SHP77 treated with DMSO at 0.1 percent for 48 hours (cell line): ENCODE measurements at regions not wholly inside any gene's neighbourhood (a gene's known extent, or its start where the extent isn't known, plus 50 kb on each side); places are given as distances from the start of the nearest gene placed in this dataset.
"Not testable (repeated sequence)": the region's sequence is repeated elsewhere in the genome, so short reads cannot be mapped to it uniquely, and the experiment has no call there.

Source experiments
- DNase-seq: peaks from one replicate; lab custom pipeline; 2025; lab: John Stamatoyannopoulos, UW

GRCh38 chr4:12452291-12452690 is 1023.6 kb upstream of the HS3ST1 start:
- no peak for DNase-seq

- DNase-seq: no peak
Observed at GRCh38 chr4:12447451-12447850, 1018.8 kb upstream of the HS3ST1 start.

GRCh38 chr4:12446657-12447185 is 1018.0 kb upstream of the HS3ST1 start:
- DNase-seq: no peak

DNA sequence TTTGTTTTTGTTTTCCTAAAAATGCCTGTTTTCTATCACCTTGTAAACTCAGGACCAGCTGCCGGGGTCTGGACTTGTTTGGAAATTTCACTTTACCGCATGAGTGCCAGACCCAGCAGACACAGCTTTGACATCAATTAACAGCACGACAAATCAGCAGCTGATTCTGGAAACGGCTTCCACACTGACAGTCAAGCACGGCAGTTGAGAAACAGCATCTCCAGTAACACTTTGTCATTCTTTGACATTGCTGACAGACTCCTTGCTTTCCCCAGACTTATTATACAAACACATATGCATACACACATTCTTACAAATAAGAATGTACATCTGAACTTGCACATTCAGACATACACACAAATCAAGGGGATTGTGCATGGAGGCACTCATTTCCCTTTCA is 1017.6 kb upstream of the HS3ST1 start:
- no peak for DNase-seq

DNA sequence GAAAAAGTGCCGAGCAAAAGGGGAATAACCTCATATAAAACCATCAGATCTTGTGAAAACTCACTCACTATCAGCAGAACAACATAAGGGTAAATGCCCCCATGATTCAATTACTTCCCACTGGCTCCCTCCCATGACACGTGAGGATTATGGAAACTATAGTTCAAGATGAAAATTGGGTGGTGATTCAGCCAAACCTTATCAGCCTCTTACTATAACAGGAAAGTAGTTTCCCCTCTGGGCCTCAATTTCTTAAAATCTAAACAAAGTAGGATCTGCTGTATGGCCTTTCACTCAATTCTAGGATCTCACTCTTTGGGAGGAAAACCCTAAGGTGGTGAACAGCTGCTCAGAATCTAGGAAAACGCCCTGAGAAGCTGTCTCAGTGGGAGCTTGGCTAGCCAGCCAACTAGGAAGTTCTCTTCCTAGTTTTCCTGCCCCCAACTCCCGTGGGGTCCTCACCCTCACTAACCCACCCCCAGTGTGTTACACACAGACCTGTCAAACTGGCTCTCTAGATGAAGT is 1017.1 kb upstream of the HS3ST1 start:
- DNase-seq: no peak

GRCh38 chr4:12439633-12440305 is 1011.1 kb upstream of the HS3ST1 start:
- no peak for DNase-seq

- DNase-seq: not testable (repeated sequence)
Observed at GRCh38 chr4:12431259-12431658, 1002.6 kb upstream of the HS3ST1 start.

- DNase-seq: no peak
Observed at GRCh38 chr4:12421364-12421763, 992.7 kb upstream of the HS3ST1 start.

GRCh38 chr4:12416755-12417154 is 988.1 kb upstream of the HS3ST1 start:
- no peak for DNase-seq

DNA sequence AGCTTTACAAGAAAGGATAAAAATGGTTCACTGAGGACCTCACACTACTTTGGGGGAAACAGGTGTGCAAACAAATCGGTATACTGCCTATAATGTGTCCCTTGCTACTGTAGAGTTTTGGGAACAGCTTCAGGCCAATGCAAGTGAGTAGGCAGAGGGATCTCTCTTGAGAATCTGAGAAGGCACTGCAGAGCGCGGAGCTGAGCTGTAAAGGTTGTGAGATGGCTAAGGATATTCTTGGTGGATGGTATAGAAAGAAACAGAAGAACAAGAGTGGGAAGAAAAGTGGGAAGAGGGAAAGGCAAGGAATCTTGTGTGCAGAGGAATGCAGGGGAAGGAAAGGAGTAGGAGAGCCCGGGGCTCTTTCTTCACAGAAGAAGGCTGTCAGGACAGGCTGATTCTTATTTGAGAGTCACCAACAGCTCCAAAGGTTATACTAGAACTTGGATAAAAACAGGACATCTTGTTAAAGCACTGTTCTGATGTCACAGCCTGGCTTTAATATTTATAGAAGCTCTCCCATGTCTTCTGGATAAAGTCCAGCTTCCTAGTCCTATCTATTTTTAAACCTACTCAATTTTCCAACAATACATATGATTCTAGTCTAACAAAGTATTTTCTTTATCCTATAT is 985.6 kb upstream of the HS3ST1 start:
- no peak for DNase-seq

DNA sequence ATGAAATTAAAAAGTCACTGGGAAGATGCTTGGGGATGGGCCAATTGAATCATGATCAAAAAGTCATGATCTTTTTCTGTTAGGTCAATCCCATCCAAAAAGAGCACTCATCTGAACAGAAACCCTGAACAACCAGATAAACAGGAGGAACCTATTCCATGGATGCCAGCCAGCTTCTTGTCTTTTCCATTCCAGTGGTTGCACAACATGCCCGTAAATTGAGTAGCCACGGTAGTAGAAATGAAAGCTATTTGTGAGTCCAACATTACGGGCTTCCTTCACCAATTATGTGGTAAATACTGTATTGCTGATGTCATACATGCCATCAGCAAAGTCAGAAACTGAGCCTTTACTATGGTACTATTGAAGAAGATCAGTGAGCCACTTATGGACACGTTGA is 982.4 kb upstream of the HS3ST1 start:
- no peak for DNase-seq

DNA sequence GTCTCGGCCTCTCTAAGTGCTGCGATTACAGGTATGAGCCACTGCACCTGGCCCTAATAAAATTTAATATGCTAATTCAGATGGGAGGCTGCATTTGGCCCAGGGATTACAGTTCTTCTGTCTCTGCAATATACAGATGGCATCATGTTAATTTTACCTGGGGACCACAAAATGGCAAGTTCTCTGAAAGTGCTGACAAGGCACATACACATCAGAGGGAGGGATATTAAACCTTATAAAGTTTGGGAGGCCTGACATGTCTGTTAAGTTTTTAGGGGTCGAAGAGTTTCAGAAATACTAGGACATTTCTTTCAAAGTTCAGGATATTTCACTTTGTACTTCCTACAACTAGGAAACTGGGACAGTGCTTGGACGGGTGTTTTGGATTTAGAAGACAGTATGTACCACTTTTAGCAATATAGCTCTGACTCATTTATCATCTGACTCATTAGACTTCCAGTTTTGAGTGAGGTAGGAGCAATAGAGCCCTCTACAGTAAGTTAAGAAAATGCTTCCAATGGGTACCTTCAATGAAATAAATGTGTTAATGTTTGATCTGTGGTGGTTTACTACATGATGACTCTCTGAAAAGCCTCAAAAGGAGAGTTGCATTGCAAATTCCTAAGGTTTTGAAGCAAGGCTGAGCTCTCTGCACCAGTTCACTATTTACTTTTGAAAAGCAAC is 981.0 kb upstream of the HS3ST1 start:
- DNase-seq: no peak

GRCh38 chr4:12408364-12408763 is 979.7 kb upstream of the HS3ST1 start:
- no peak for DNase-seq

DNA sequence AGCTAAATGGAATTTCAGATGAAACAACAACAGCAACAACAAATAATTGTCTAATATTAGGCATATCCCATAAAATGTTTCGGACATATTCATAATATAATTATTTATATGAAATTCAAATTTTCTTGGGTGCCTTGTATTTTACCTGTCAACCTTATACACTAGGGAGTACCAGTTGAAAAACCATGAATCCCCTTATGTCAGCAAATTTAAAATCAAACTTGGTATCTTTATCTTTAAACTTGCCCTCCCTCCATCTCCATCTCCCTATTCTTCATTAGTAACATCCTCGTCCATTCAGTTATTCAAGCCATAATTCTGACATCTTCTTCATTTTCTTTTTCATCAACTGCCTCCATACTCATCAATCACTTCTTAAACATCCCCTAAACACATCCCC is 974.5 kb upstream of the HS3ST1 start:
- no peak for DNase-seq

DNA sequence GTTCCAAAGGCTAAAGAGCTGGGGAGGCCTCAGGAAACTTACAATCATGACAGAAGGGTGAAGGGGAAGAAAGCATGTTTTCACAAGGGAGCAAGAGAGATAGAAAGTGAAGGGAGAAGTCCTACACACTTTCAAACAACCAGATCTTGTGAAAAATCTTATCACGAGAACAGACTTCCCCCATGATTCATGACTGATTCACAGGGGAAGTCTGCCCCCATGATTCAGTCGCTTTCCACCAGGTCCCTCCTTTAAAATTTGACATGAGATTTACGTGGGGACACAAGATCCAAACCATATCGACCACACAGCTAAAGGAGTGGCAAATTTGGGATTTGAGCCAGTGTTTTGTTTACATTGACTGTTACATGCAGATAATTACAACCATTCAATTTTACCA is 971.1 kb upstream of the HS3ST1 start:
- DNase-seq: no peak

DNA sequence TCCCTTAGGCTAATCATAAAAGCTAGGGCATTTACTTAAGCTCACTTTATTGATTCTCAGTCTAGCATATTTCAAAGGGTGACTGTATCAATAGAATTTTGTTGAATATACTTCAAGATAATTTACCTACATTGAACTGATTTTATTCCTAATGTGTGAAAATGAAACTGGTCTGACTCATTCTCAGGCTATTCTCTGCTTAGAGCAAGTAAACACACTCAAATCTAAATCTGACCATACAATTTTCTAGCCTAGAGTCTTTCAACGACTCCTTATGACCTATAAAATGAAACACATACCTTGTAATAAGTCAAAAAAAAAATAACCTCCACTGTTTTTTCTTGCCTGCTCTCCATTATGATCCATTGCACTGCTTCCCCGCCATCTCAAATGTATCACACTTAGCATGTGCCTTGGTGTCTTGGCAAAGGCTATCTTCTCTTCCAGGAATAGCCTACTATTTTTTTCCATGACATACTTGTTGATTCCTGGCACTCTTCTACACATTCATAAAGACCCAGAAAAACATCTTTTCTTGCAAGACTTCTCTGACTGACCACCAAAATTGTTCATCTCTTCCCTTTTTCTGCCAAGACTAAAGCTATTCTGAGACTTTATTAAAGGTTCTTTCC is 965.1 kb upstream of the HS3ST1 start:
- DNase-seq: no peak

GRCh38 chr4:12389604-12390003 is 960.9 kb upstream of the HS3ST1 start:
- DNase-seq: no peak

DNA sequence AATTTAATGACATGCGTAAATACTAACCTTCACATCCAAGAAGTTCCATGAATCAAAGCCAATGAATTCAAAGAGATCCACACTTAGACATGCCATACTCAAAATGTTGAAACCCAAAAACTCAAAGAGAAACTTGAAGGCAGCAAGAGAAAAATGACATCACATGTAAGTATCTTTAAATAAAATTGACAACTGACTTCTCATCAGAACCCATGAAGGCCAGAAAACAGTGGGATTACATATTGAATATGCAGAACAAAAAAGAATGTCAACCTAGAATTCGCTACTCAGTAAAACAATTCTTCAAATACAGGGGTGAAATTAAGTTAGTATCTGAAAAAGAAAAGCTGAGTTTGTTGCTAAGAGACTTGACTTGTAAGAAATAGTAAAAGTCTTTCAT is 953.9 kb upstream of the HS3ST1 start:
- DNase-seq: no peak

GRCh38 chr4:12379191-12379590 is 950.5 kb upstream of the HS3ST1 start:
- no peak for DNase-seq

- DNase-seq: no peak
Observed at GRCh38 chr4:12375805-12376204, 947.1 kb upstream of the HS3ST1 start.

DNA sequence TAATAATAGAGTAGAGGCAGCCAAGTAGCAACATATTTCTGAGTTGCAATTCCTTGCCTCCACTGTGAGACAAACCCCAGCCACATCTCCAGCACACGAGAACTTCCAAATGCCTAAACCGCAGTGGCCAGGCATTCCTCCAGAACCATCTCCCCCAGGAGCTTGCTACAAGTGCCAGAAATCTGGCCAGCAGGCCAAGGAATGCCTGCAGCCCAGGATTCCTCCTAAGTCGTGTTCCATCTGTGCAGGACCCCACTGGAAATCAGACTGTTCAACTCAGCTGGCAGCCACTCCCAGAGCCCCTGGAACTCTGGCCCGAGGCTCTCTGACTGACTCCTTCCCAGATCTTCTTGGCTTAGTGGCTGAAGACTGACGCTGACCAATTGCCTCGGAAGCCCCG is 937.2 kb upstream of the HS3ST1 start:
- DNase-seq: not testable (repeated sequence)

DNA sequence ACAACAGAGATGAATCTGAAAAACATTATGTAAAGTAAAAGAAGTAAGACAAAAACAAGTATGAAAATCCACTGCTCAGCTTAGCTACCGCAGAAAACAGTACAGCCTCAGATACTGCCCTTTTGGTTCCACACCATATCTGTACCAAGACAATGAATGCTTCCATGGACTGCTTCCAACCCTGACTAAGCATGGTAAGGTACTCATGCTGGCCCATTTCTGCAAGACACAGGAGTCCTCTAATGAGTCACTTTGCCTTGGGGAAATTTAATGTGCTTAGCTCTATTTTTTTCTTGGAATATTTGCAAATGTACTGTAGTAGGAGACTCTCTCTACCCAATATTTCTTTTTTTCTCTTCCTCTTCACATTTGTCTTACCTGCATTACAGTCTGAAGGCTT is 931.7 kb upstream of the HS3ST1 start:
- DNase-seq: no peak

DNA sequence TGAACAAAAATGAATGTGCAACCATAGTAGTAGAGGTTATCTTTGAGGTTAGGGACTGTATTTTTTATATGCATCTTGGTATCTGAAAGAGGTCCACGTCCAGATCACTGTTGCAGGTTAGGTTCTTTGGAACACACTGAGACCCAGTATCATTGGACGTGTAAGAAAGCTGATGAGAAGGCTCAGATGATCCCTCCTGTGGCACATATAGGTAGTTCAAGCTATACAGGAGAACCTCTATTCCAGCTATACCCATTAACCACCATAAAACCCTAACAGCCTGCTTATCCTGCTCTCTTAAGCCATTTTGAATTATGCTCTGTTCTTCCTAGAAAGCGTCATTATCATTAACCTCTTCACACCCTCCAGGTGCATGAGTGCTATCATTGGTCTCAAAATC is 930.7 kb upstream of the HS3ST1 start:
- no peak for DNase-seq
